ENCODE measurements at regions not wholly inside any gene's neighbourhood (a gene's known extent, or its start where the extent isn't known, plus 50 kb on each side); places are given as distances from the start of the nearest gene placed in this dataset.

DNA sequence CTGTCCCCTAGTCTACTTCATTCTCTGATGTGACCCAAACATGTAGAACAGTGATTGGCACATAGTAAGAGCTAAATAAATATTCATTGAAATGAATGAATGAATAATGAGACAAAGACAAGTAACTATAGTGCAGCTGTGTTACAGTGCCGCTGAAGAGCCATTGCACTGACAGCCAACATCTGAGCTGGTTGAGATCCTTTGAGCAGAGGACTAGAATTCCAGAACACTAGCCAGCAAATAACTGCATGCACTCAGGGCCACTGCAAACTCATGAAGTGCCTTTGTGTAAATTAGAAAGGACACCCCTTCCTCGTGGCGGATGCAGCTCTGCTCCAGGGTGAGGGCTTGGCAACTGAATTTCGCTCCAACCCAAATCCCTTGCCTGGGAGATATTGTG is 230.3 kb upstream of the CDYL start:
- no peaks in the 10 kb centered on the region for H3K36me3 ChIP-seq (ENCODE audit: control insufficient read depth in 1 of 2, insufficient read depth in 2 of 2, low read length in 2 of 2)
- H3K27ac ChIP-seq (ENCODE audit: low read depth, low read length), result no peak overlapping the region
- H3K4me3 ChIP-seq (ENCODE audit: low read depth in 1 of 2, low read length in 2 of 2), result no peak overlapping the region
- H3K4me1 ChIP-seq (ENCODE audit: control insufficient read depth in 1 of 2, insufficient read depth in 2 of 2, low read length in 2 of 2), result no peaks in the 10 kb centered on the region
- no peak overlapping the region for H3K9ac ChIP-seq (ENCODE audit: low read depth in 1 of 2, low read length in 2 of 2)
- H3K27me3 ChIP-seq (ENCODE audit: control insufficient read depth in 1 of 2, insufficient read depth in 2 of 2, low read length in 2 of 2), result no peaks in the 10 kb centered on the region
- peaks cover 0 to 2% of the 10 kb centered on the region in 2 donors for H3K9me3 ChIP-seq (ENCODE audit: control insufficient read depth in 1 of 2, low read length in 2 of 2)

DNA sequence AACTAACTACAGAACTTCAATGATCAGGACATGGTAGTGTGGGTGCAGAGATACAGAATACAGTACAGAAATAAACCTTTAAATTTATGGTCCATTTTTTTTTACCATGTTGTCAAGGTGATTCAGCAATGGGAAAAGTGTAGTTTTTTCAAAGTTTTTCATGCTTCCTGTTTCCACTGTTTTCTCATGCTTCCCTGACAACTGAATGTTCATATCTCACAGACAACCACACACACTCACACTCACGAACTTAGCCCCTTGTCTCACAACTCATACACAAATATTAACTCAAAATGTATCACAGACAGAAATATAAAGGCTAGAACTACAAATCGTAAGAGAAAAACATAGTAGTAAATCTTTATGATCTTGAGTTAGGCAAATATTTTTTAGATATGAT is 232.6 kb upstream of the CDYL start:
- Histone ChIP-seq H3K27me3 (ENCODE audit: control insufficient read depth in 1 of 2, insufficient read depth in 2 of 2, low read length in 2 of 2) (no peaks in the 10 kb centered on the region), H3K4me3 (ENCODE audit: low read depth in 1 of 2, low read length in 2 of 2) (no peak overlapping the region), H3K9me3 (ENCODE audit: control insufficient read depth in 1 of 2, low read length in 2 of 2) (peaks cover 0 to 2% of the 10 kb centered on the region in 2 donors), H3K27ac (ENCODE audit: low read depth, low read length) (no peak overlapping the region), H3K4me1 (ENCODE audit: control insufficient read depth in 1 of 2, insufficient read depth in 2 of 2, low read length in 2 of 2) (no peaks in the 10 kb centered on the region), H3K9ac (ENCODE audit: low read depth in 1 of 2, low read length in 2 of 2) (no peak overlapping the region), H3K36me3 (ENCODE audit: control insufficient read depth in 1 of 2, insufficient read depth in 2 of 2, low read length in 2 of 2) (no peaks in the 10 kb centered on the region)

GRCh38 chr6:4533576-4533975 is 242.6 kb upstream of the CDYL start:
- H3K4me3 ChIP-seq (ENCODE audit: low read depth in 1 of 2, low read length in 2 of 2), result no peak overlapping the region
- no peaks in the 10 kb centered on the region for H3K4me1 ChIP-seq (ENCODE audit: control insufficient read depth in 1 of 2, insufficient read depth in 2 of 2, low read length in 2 of 2)
- H3K27ac ChIP-seq (ENCODE audit: low read depth, low read length), result no peak overlapping the region
- H3K27me3 ChIP-seq (ENCODE audit: control insufficient read depth in 1 of 2, insufficient read depth in 2 of 2, low read length in 2 of 2), result no peaks in the 10 kb centered on the region
- no peak overlapping the region for H3K9ac ChIP-seq (ENCODE audit: low read depth in 1 of 2, low read length in 2 of 2)
- no peaks in the 10 kb centered on the region for H3K9me3 ChIP-seq (ENCODE audit: control insufficient read depth in 1 of 2, low read length in 2 of 2)
- H3K36me3 ChIP-seq (ENCODE audit: control insufficient read depth in 1 of 2, insufficient read depth in 2 of 2, low read length in 2 of 2), result no peaks in the 10 kb centered on the region

DNA sequence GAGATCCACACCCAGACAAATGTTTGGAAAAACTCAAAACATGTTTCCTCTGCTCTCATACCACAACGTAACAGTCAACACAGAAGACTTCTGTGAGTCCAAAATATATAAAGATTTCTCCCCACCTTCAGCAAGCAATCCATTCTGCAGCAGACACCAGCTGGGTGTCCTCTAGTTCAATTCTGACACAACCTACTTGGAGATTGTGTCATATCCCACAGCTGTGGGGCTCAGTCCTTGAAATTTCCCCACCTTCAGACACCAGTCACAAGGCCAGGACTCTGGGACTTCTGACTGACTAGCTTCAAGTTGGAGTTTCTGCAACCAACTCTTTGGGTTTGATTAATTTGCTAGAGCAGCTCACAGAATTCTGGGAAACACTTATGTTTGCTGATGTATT is 244.8 kb upstream of the CDYL start:
- Histone ChIP-seq H3K4me3 (ENCODE audit: low read depth in 1 of 2, low read length in 2 of 2) (no peak overlapping the region), H3K27ac (ENCODE audit: low read depth, low read length) (no peak overlapping the region), H3K27me3 (ENCODE audit: control insufficient read depth in 1 of 2, insufficient read depth in 2 of 2, low read length in 2 of 2) (no peaks in the 10 kb centered on the region), H3K4me1 (ENCODE audit: control insufficient read depth in 1 of 2, insufficient read depth in 2 of 2, low read length in 2 of 2) (no peaks in the 10 kb centered on the region), H3K9me3 (ENCODE audit: control insufficient read depth in 1 of 2, low read length in 2 of 2) (no peaks in the 10 kb centered on the region), H3K36me3 (ENCODE audit: control insufficient read depth in 1 of 2, insufficient read depth in 2 of 2, low read length in 2 of 2) (no peaks in the 10 kb centered on the region), H3K9ac (ENCODE audit: low read depth in 1 of 2, low read length in 2 of 2) (no peak overlapping the region)

DNA sequence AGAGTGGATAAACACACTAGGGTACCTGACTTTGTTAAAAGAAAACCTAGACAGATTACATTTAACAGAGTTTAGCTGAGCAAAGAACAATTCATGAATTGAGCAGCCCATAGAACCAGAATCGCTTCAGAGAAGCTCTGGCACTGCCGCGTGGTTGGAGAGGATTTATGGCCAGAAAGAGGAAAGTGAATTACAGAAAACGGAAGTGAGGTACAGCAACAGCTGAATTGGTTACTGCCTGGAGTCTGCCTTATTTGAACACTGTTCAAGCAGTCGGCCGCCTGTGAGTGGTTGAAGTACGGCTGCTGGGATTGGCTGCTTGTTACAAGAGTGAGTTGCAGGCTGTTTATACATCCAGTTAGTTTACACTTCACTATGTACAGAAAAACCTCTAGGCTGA is 253.8 kb upstream of the CDYL start:
- Histone ChIP-seq H3K27me3 (ENCODE audit: control insufficient read depth in 1 of 2, insufficient read depth in 2 of 2, low read length in 2 of 2) (no peaks in the 10 kb centered on the region), H3K9me3 (ENCODE audit: control insufficient read depth in 1 of 2, low read length in 2 of 2) (no peaks in the 10 kb centered on the region), H3K9ac (ENCODE audit: low read depth in 1 of 2, low read length in 2 of 2) (no peak overlapping the region), H3K4me1 (ENCODE audit: control insufficient read depth in 1 of 2, insufficient read depth in 2 of 2, low read length in 2 of 2) (no peaks in the 10 kb centered on the region), H3K4me3 (ENCODE audit: low read depth in 1 of 2, low read length in 2 of 2) (no peak overlapping the region), H3K36me3 (ENCODE audit: control insufficient read depth in 1 of 2, insufficient read depth in 2 of 2, low read length in 2 of 2) (no peaks in the 10 kb centered on the region), H3K27ac (ENCODE audit: low read depth, low read length) (no peak overlapping the region)

DNA sequence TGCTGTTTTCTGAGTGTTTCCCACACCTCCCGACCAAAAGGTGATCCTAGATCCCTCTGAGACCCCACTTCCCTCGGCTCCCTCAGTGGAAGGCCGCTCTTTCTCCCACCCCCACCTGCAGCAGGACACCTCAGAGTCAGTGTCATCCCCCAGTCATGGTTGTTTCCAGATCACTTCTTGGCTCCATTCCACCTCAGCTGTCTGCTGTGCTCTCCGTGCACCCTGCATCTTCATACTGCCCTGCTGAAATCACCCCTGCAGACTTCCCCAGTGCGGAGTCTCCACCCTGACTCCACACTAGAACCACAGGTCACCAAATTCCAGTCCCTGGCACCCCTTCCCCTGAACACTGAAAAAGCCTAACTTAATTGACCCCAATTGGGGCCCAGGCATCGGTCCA is 255.1 kb upstream of the CDYL start:
- H3K9me3 ChIP-seq (ENCODE audit: control insufficient read depth in 1 of 2, low read length in 2 of 2), result no peaks in the 10 kb centered on the region
- no peak overlapping the region for H3K27ac ChIP-seq (ENCODE audit: low read depth, low read length)
- no peaks in the 10 kb centered on the region for H3K27me3 ChIP-seq (ENCODE audit: control insufficient read depth in 1 of 2, insufficient read depth in 2 of 2, low read length in 2 of 2)
- H3K4me1 ChIP-seq (ENCODE audit: control insufficient read depth in 1 of 2, insufficient read depth in 2 of 2, low read length in 2 of 2), result no peaks in the 10 kb centered on the region
- H3K36me3 ChIP-seq (ENCODE audit: control insufficient read depth in 1 of 2, insufficient read depth in 2 of 2, low read length in 2 of 2), result no peaks in the 10 kb centered on the region
- no peak overlapping the region for H3K4me3 ChIP-seq (ENCODE audit: low read depth in 1 of 2, low read length in 2 of 2)
- H3K9ac ChIP-seq (ENCODE audit: low read depth in 1 of 2, low read length in 2 of 2), result no peak overlapping the region

DNA sequence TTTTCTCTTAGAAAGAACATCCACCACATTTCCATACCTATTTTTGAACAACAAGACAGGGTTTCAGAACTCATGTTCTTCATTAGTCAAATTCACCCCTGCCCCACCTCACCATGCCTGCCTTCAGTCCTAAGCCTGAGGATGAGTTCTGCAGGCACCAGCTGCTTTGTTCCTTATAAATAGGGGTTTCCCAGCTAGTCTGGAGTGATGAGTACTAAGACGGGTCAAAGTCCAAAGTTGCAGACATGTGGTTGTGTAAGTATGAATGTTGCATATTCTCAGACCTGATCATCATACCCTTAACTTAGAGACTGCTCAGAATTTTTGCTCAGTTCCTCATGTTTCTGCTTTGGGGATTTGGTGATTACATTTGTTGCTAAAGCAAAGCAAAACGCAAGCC is 257.7 kb upstream of the CDYL start:
- no peak overlapping the region for H3K27ac ChIP-seq (ENCODE audit: low read depth, low read length)
- H3K4me1 ChIP-seq (ENCODE audit: control insufficient read depth in 1 of 2, insufficient read depth in 2 of 2, low read length in 2 of 2), result no peaks in the 10 kb centered on the region
- no peak overlapping the region for H3K9ac ChIP-seq (ENCODE audit: low read depth in 1 of 2, low read length in 2 of 2)
- H3K36me3 ChIP-seq (ENCODE audit: control insufficient read depth in 1 of 2, insufficient read depth in 2 of 2, low read length in 2 of 2), result no peaks in the 10 kb centered on the region
- no peak overlapping the region for H3K4me3 ChIP-seq (ENCODE audit: low read depth in 1 of 2, low read length in 2 of 2)
- peaks cover 0 to 4% of the 10 kb centered on the region in 2 donors for H3K27me3 ChIP-seq (ENCODE audit: control insufficient read depth in 1 of 2, insufficient read depth in 2 of 2, low read length in 2 of 2)
- H3K9me3 ChIP-seq (ENCODE audit: control insufficient read depth in 1 of 2, low read length in 2 of 2), result no peaks in the 10 kb centered on the region

GRCh38 chr6:4516206-4516605 is 260.0 kb upstream of the CDYL start:
- no peak overlapping the region for H3K4me3 ChIP-seq (ENCODE audit: low read depth in 1 of 2, low read length in 2 of 2)
- H3K4me1 ChIP-seq (ENCODE audit: control insufficient read depth in 1 of 2, insufficient read depth in 2 of 2, low read length in 2 of 2), result no peaks in the 10 kb centered on the region
- H3K9me3 ChIP-seq (ENCODE audit: control insufficient read depth in 1 of 2, low read length in 2 of 2), result no peaks in the 10 kb centered on the region
- no peak overlapping the region for H3K27ac ChIP-seq (ENCODE audit: low read depth, low read length)
- peaks cover 0 to 4% of the 10 kb centered on the region in 2 donors for H3K27me3 ChIP-seq (ENCODE audit: control insufficient read depth in 1 of 2, insufficient read depth in 2 of 2, low read length in 2 of 2)
- H3K36me3 ChIP-seq (ENCODE audit: control insufficient read depth in 1 of 2, insufficient read depth in 2 of 2, low read length in 2 of 2), result no peaks in the 10 kb centered on the region
- H3K9ac ChIP-seq (ENCODE audit: low read depth in 1 of 2, low read length in 2 of 2), result no peak overlapping the region

- Histone ChIP-seq H3K4me1 (ENCODE audit: control insufficient read depth in 1 of 2, insufficient read depth in 2 of 2, low read length in 2 of 2) (no peaks in the 10 kb centered on the region), H3K27ac (ENCODE audit: low read depth, low read length) (no peak overlapping the region), H3K27me3 (ENCODE audit: control insufficient read depth in 1 of 2, insufficient read depth in 2 of 2, low read length in 2 of 2) (peaks cover 0 to 4% of the 10 kb centered on the region in 2 donors), H3K4me3 (ENCODE audit: low read depth in 1 of 2, low read length in 2 of 2) (no peak overlapping the region), H3K36me3 (ENCODE audit: control insufficient read depth in 1 of 2, insufficient read depth in 2 of 2, low read length in 2 of 2) (no peaks in the 10 kb centered on the region), H3K9me3 (ENCODE audit: control insufficient read depth in 1 of 2, low read length in 2 of 2) (no peaks in the 10 kb centered on the region), H3K9ac (ENCODE audit: low read depth in 1 of 2, low read length in 2 of 2) (no peak overlapping the region)
Measured at GRCh38 chr6:4513561-4513960, 262.6 kb upstream of the CDYL start.

GRCh38 chr6:4512051-4512471 is 264.1 kb upstream of the CDYL start:
- Histone ChIP-seq H3K36me3 (ENCODE audit: control insufficient read depth in 1 of 2, insufficient read depth in 2 of 2, low read length in 2 of 2) (no peaks in the 10 kb centered on the region), H3K27me3 (ENCODE audit: control insufficient read depth in 1 of 2, insufficient read depth in 2 of 2, low read length in 2 of 2) (peaks cover 0 to 4% of the 10 kb centered on the region in 2 donors), H3K4me1 (ENCODE audit: control insufficient read depth in 1 of 2, insufficient read depth in 2 of 2, low read length in 2 of 2) (no peaks in the 10 kb centered on the region), H3K9ac (ENCODE audit: low read depth in 1 of 2, low read length in 2 of 2) (no peak overlapping the region), H3K9me3 (ENCODE audit: control insufficient read depth in 1 of 2, low read length in 2 of 2) (no peaks in the 10 kb centered on the region), H3K4me3 (ENCODE audit: low read depth in 1 of 2, low read length in 2 of 2) (no peak overlapping the region), H3K27ac (ENCODE audit: low read depth, low read length) (no peak overlapping the region)

DNA sequence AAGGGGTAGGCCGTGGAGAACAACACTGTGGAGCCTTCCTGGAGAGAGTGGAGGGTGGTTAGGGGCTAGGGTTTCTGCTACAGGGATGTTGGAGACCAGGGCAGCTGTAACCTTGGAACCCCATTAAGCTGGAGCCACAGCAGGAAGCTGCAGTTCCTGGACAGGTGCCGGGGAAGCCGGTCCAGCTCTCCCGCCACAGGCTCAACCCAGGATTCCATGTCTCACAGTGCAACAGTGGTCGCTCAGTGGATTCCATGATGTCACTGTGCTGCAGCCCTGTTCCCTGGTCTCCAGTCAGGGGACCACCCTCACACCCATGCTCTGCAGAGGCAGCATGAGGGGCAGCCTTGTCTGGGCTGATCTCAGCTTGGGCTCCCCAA is 264.6 kb upstream of the CDYL start:
- H3K27me3 ChIP-seq (ENCODE audit: control insufficient read depth in 1 of 2, insufficient read depth in 2 of 2, low read length in 2 of 2), result peaks cover 0 to 4% of the 10 kb centered on the region in 2 donors
- H3K9me3 ChIP-seq (ENCODE audit: control insufficient read depth in 1 of 2, low read length in 2 of 2), result no peaks in the 10 kb centered on the region
- H3K4me1 ChIP-seq (ENCODE audit: control insufficient read depth in 1 of 2, insufficient read depth in 2 of 2, low read length in 2 of 2), result no peaks in the 10 kb centered on the region
- H3K9ac ChIP-seq (ENCODE audit: low read depth in 1 of 2, low read length in 2 of 2), result no peak overlapping the region
- H3K27ac ChIP-seq (ENCODE audit: low read depth, low read length), result no peak overlapping the region
- no peaks in the 10 kb centered on the region for H3K36me3 ChIP-seq (ENCODE audit: control insufficient read depth in 1 of 2, insufficient read depth in 2 of 2, low read length in 2 of 2)
- no peak overlapping the region for H3K4me3 ChIP-seq (ENCODE audit: low read depth in 1 of 2, low read length in 2 of 2)

Data from duodenal mucosa (tissue), 2 donors.